H4 (cell line): ENCODE measurements at regions not wholly inside any gene's neighbourhood (a gene's known extent, or its start where the extent isn't known, plus 50 kb on each side); places are given as distances from the start of the nearest gene placed in this dataset.

Source experiments
- DNase-seq: peaks from one replicate; pipeline ENCODE4 v3.0.0-alpha.2; 2015; ENCODE audit warnings: low spot score

- DNase-seq = no peak
Observed at GRCh38 chr16:64171632-64172031, 950.2 kb downstream of the CDH11 start.

- no peak for DNase-seq
Observed at GRCh38 chr16:64168371-64168770, 953.5 kb downstream of the CDH11 start.

- DNase-seq = no peak
Observed at GRCh38 chr16:64167936-64168335, 953.9 kb downstream of the CDH11 start.

GRCh38 chr16:64165368-64165767, 956.5 kb downstream of the CDH11 start:
- no peak for DNase-seq

GRCh38 chr16:64162613-64163375, 959.1 kb downstream of the CDH11 start:
- DNase-seq = no peak

GRCh38 chr16:64159976-64160375, 961.9 kb downstream of the CDH11 start:
- no peak for DNase-seq

GRCh38 chr16:64158941-64159588, 962.8 kb downstream of the CDH11 start:
- DNase-seq = no peak

- peak; percentile 32 for DNase-seq
Observed at GRCh38 chr16:64153718-64154117, 968.1 kb downstream of the CDH11 start.

GRCh38 chr16:64151990-64152767, 969.7 kb downstream of the CDH11 start:
- DNase-seq = no peak

GRCh38 chr16:64150193-64150592, 971.7 kb downstream of the CDH11 start:
- no peak for DNase-seq

GRCh38 chr16:64149756-64150155, 972.1 kb downstream of the CDH11 start:
- DNase-seq = no peak

- no peak for DNase-seq
Observed at GRCh38 chr16:64148356-64148755, 973.5 kb downstream of the CDH11 start.

GRCh38 chr16:64147941-64148340, 973.9 kb downstream of the CDH11 start:
- DNase-seq = no peak

GRCh38 chr16:64144617-64145016, 977.2 kb downstream of the CDH11 start:
- no peak for DNase-seq

GRCh38 chr16:64138621-64139020, 983.2 kb downstream of the CDH11 start:
- DNase-seq = no peak

GRCh38 chr16:64138006-64138405, 983.9 kb downstream of the CDH11 start:
- DNase-seq = peak; percentile 31

- no peak for DNase-seq
Observed at GRCh38 chr16:64136743-64137142, 985.1 kb downstream of the CDH11 start.

GRCh38 chr16:64136314-64136713, 985.5 kb downstream of the CDH11 start:
- DNase-seq = no peak

GRCh38 chr16:64133366-64133765, 988.5 kb downstream of the CDH11 start:
- DNase-seq = no peak

GRCh38 chr16:64132759-64133361, 989.0 kb downstream of the CDH11 start:
- DNase-seq = no peak

GRCh38 chr16:64132190-64132589, 989.7 kb downstream of the CDH11 start:
- DNase-seq = no peak

- no peak for DNase-seq
Observed at GRCh38 chr16:64131423-64131822, 990.4 kb downstream of the CDH11 start.
